ENCODE measurements at regions not wholly inside any gene's neighbourhood (a gene's known extent, or its start where the extent isn't known, plus 50 kb on each side); places are given as distances from the start of the nearest gene placed in this dataset.

- no peaks in the 10 kb centered on the region for H4K20me1 ChIP-seq (replicated peaks in 1 of 2; ENCODE audit: control insufficient read depth in 1 of 2, insufficient read depth in 2 of 2, low read length in 2 of 2)
- no peak for FAIRE-seq
- no peak overlapping the region for H3K14ac ChIP-seq (ENCODE audit: insufficient read length)
- no peak overlapping the region for H3K23ac ChIP-seq (ENCODE audit: insufficient read length)
- H2AK5ac ChIP-seq (ENCODE audit: low read depth, low read length): no peak overlapping the region
- H3K23me2 ChIP-seq (ENCODE audit: low read depth, low read length): no peaks in the 10 kb centered on the region
- H3K36me3 ChIP-seq (ENCODE audit: control insufficient read depth in 2 of 4, insufficient read depth in 4 of 4, low read length in 3 of 4): no peaks in the 10 kb centered on the region
- no peak overlapping the region for H3K9ac ChIP-seq (replicated peaks in 1 of 4; ENCODE audit: extremely low read depth in 1 of 4, low read depth in 3 of 4, low read length in 3 of 4)
- H3K4me2 ChIP-seq (ENCODE audit: insufficient read depth in 1 of 2, low read depth in 2 of 2, low read length in 2 of 2): no peak overlapping the region
- H3K9me3 ChIP-seq (ENCODE audit: insufficient read depth in 2 of 2, low read depth in 1 of 2, low read length in 1 of 2): no peaks in the 10 kb centered on the region
- H2BK5ac ChIP-seq (ENCODE audit: low read depth, low read length): no peak overlapping the region
- no peak overlapping the region for H2AFZ ChIP-seq (ENCODE audit: low read length)
- no peak overlapping the region for H3K4ac ChIP-seq (replicated peaks; ENCODE audit: insufficient read length, low read depth, low read length)
- no peak overlapping the region for H2BK15ac ChIP-seq (ENCODE audit: low read length)
- no peaks in the 10 kb centered on the region for H3K4me1 ChIP-seq (replicated peaks in 1 of 4; ENCODE audit: control insufficient read depth in 3 of 4, insufficient read depth in 4 of 4, low read length in 3 of 4)
- H2BK12ac ChIP-seq (ENCODE audit: low read depth, low read length): no peak overlapping the region
- DNase-seq (ENCODE audit: low read depth in 1 of 2, low spot score in 2 of 2): no peak
- ChIA-PET CTCF (ENCODE audit: partially characterized antibody) (interaction anchor here (0.6 to 1.1 kb wide), 2 partner anchors 8 to 528 kb away, joined by 3 read pairs; no protein-coding TSS in a partner anchor), POLR2A (ENCODE audit: partially characterized antibody) (no interaction called here)
- H3K27ac ChIP-seq (ENCODE audit: low read depth, low read length): no peak overlapping the region
- no peak overlapping the region for H4K8ac ChIP-seq (ENCODE audit: extremely low read depth, insufficient read depth, low read length)
- WGBS, 2 experiments (ENCODE audit: extremely low coverage in 1 of 2, insufficient coverage in 1 of 2, insufficient read length in 1 of 2, insufficient replicate concordance in 2 of 2, low coverage in 1 of 2, low lambda C conversion rate in 2 of 2, missing lambda C conversion rate in 1 of 2): 57% methylated on average over 5 of the region's 5 CpGs; no CpG with 5 or more reads in 1 of the 2 experiments
- H2BK20ac ChIP-seq (ENCODE audit: low read length): no peak overlapping the region
- H2BK120ac ChIP-seq (replicated peaks; ENCODE audit: low read depth, low read length): no peak overlapping the region
- H3K56ac ChIP-seq (replicated peaks; ENCODE audit: insufficient read length, low read depth, low read length): no peak overlapping the region
- H3K18ac ChIP-seq (ENCODE audit: extremely low read depth, low read length): no peak overlapping the region
- H3K79me2 ChIP-seq (ENCODE audit: control insufficient read depth in 1 of 2, insufficient read depth in 2 of 2, low read length in 2 of 2): no peaks in the 10 kb centered on the region
- H3K79me1 ChIP-seq (ENCODE audit: low read depth, low read length): no peaks in the 10 kb centered on the region
- H3K27me3 ChIP-seq (replicated peaks in 1 of 4; ENCODE audit: control insufficient read depth in 3 of 4, extremely low read depth in 1 of 4, insufficient read depth in 3 of 4, low read length in 3 of 4): no peaks in the 10 kb centered on the region
- H3K4me3 ChIP-seq (ENCODE audit: extremely low read depth in 1 of 4, insufficient read depth in 2 of 4, low read depth in 3 of 4, low read length in 4 of 4): no peak overlapping the region
- H4K91ac ChIP-seq (replicated peaks; ENCODE audit: insufficient read length, low read length): no peak overlapping the region
- no peak overlapping the region for H4K5ac ChIP-seq (ENCODE audit: insufficient read length, low read depth, low read length)
- TF ChIP-seq SP1 (IDR thresholded peaks at IDR 0.05; ENCODE audit: low read depth, low read length) (no peak), BRCA1 (IDR thresholded peaks at IDR 0.05; ENCODE audit: low read depth, low read length) (no peak), ZNF274 (IDR thresholded peaks at IDR 0.05; ENCODE audit: borderline replicate concordance, extremely low read depth, low read length) (no peak), TAF7 (optimal IDR thresholded peaks at IDR 0.05; ENCODE audit: borderline replicate concordance, low read depth, low read length) (no peak), GABPA (IDR thresholded peaks at IDR 0.05; ENCODE audit: borderline replicate concordance, insufficient read depth, low read length) (no peak), ATF2 (IDR thresholded peaks at IDR 0.05; ENCODE audit: low read length) (no peak), RXRA (IDR thresholded peaks at IDR 0.05; ENCODE audit: insufficient read depth, low read depth, low read length) (no peak), SP4 (IDR thresholded peaks at IDR 0.05; ENCODE audit: low read length) (no peak), TAF1 (IDR thresholded peaks at IDR 0.05; ENCODE audit: low read depth, low read length) (no peak), SUZ12 (IDR thresholded peaks at IDR 0.05; ENCODE audit: low read length) (no peak), RNF2 (IDR thresholded peaks at IDR 0.05; ENCODE audit: borderline replicate concordance, low read depth, low read length, missing control alignments, poor library complexity, severe bottlenecking) (no peak), CREB1 (IDR thresholded peaks at IDR 0.05) (no peak), TBP (IDR thresholded peaks at IDR 0.05; ENCODE audit: low read depth, low read length) (no peak)
Measured at GRCh38 chr2:223108351-223109050, 56.5 kb downstream of the KCNE4 start.

Data from H1 (cell line).